ENCODE measurements at regions not wholly inside any gene's neighbourhood (a gene's known extent, or its start where the extent isn't known, plus 50 kb on each side); places are given as distances from the start of the nearest gene placed in this dataset.

GRCh38 chr2:204239411-204240165 lies 303.0 kb downstream of the ICOS start:
- DNase-seq: no peak

- DNase-seq: no peak
These were observed 304.3 kb upstream of the PARD3B start for GRCh38 chr2:204240961-204241360.

GRCh38 chr2:204249437-204249836 lies 295.8 kb upstream of the PARD3B start:
- DNase-seq: no peak

GRCh38 chr2:204250692-204251091 lies 294.6 kb upstream of the PARD3B start:
- DNase-seq: no peak

GRCh38 chr2:204251158-204251997 lies 293.9 kb upstream of the PARD3B start:
- no peak for DNase-seq

GRCh38 chr2:204251998-204252376 lies 293.3 kb upstream of the PARD3B start:
- no peak for DNase-seq

- DNase-seq: no peak
These were observed 290.2 kb upstream of the PARD3B start for GRCh38 chr2:204255071-204255470.

- DNase-seq: no peak
These were observed 289.7 kb upstream of the PARD3B start for GRCh38 chr2:204255526-204255925.

GRCh38 chr2:204257781-204258180 lies 287.5 kb upstream of the PARD3B start:
- no peak for DNase-seq

- no peak for DNase-seq
These were observed 286.4 kb upstream of the PARD3B start for GRCh38 chr2:204258890-204259289.

- DNase-seq: no peak
These were observed 285.0 kb upstream of the PARD3B start for GRCh38 chr2:204260162-204260877.

- no peak for DNase-seq
These were observed 284.4 kb upstream of the PARD3B start for GRCh38 chr2:204260901-204261300.

GRCh38 chr2:204261846-204262245 lies 283.4 kb upstream of the PARD3B start:
- no peak for DNase-seq

- DNase-seq: no peak
These were observed 281.2 kb upstream of the PARD3B start for GRCh38 chr2:204264085-204264553.

GRCh38 chr2:204264621-204265140 lies 280.6 kb upstream of the PARD3B start:
- no peak for DNase-seq

GRCh38 chr2:204265681-204266181 lies 279.5 kb upstream of the PARD3B start:
- DNase-seq: no peak

- DNase-seq: no peak
These were observed 276.8 kb upstream of the PARD3B start for GRCh38 chr2:204268458-204268857.

GRCh38 chr2:204268971-204269370 lies 276.3 kb upstream of the PARD3B start:
- no peak for DNase-seq

GRCh38 chr2:204272089-204272488 lies 273.2 kb upstream of the PARD3B start:
- no peak for DNase-seq

GRCh38 chr2:204272610-204273287 lies 272.5 kb upstream of the PARD3B start:
- no peak for DNase-seq

- DNase-seq: no peak
These were observed 270.8 kb upstream of the PARD3B start for GRCh38 chr2:204274429-204274828.

GRCh38 chr2:204274991-204275390 lies 270.3 kb upstream of the PARD3B start:
- DNase-seq: no peak

Measured in NK-92 treated with Interleukin-12 subunit alpha and Interleukin-12 subunit beta, amount 100 ng/mL, for 24 hours (cell line).